HepG2 (cell line): ENCODE measurements at regions not wholly inside any gene's neighbourhood (a gene's known extent, or its start where the extent isn't known, plus 50 kb on each side); places are given as distances from the start of the nearest gene placed in this dataset.
"Not testable (repeated sequence)": the region's sequence is repeated elsewhere in the genome, so short reads cannot be mapped to it uniquely, and the experiment has no call there.

Experiments used
- NFATC3 ChIP-seq: sonication (generic); formaldehyde crosslinking; IDR thresholded peaks from 2 replicates; pipeline ENCODE4 v1.5.1; 2020; ENCODE audit warnings: mild to moderate bottlenecking, missing genetic modification reagents
- SUZ12 ChIP-seq: fragments of 150-350 bp; IDR thresholded peaks from 2 replicates; pipeline ENCODE4 v1.6.1; 2014; ENCODE audit warnings: low read depth, low read length
- TCF7 ChIP-seq: sonication (generic); IDR thresholded peaks from 2 replicates; pipeline ENCODE4 v1.6.1; 2016; ENCODE audit warnings: antibody characterized with exemption, low read depth
- ZKSCAN8 ChIP-seq: IDR thresholded peaks from 2 replicates; pipeline ENCODE4 v1.6.1; 2016; ENCODE audit warnings: borderline replicate concordance, missing genetic modification reagents, missing compliant biosample characterization
- TF ChIP-seq, protein P1 (sequence below), 2 experiments: sonication (generic) in 1 of 2; formaldehyde crosslinking in 1 of 2; IDR thresholded peaks; 2 replicates each; pipeline versions ENCODE4 v1.5.1 to v1.6.1; 2011 to 2020; ENCODE audit warnings: borderline replicate concordance in 1 of 2, low read depth in 1 of 2, low read length in 1 of 2, mild to moderate bottlenecking in 1 of 2, missing genetic modification reagents in 1 of 2, moderate library complexity in 1 of 2
- TF ChIP-seq, protein P2 (sequence below): sonication (generic); formaldehyde crosslinking; IDR thresholded peaks from 2 replicates; pipeline ENCODE4 v1.5.0; 2020; ENCODE audit warnings: mild to moderate bottlenecking, missing genetic modification reagents, moderate library complexity
- TF ChIP-seq, protein P3 (sequence below): sonication (generic); formaldehyde crosslinking; IDR thresholded peaks from 2 replicates; pipeline ENCODE4 v1.4.0; 2020; ENCODE audit warnings: low read depth, mild to moderate bottlenecking, missing genetic modification reagents
- TF ChIP-seq, protein P4 (sequence below): sonication (generic); formaldehyde crosslinking; IDR thresholded peaks from 2 replicates; pipeline ENCODE4 v1.5.1; 2020; ENCODE audit warnings: mild to moderate bottlenecking, missing genetic modification reagents, moderate library complexity

DNA sequence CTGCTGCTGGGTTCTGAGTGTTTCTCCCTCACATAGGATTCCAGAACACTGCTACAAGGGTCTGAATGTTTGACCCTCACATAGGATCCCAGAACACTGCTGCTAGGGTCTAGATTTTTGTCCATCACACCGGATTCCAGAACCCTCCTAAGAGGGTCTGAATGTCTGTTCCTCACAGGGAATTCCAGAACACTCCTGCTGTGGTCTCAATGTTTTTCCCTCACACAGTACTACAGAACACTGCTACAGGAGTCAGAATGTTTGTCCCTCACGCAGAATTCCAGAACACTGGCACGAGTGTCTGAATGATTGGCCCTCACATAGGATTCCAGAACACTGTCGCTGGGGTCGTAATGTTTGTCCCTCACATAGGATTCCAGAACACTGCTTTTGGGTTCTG is 221.6 kb downstream of the FOXD4L6 start:
- not testable (repeated sequence) for TF ChIP-seq ZKSCAN8 (CRISPR knock-in tag); SUZ12; NFATC3 (CRISPR knock-in tag); TCF7
- TF ChIP-seq, protein P1, sequence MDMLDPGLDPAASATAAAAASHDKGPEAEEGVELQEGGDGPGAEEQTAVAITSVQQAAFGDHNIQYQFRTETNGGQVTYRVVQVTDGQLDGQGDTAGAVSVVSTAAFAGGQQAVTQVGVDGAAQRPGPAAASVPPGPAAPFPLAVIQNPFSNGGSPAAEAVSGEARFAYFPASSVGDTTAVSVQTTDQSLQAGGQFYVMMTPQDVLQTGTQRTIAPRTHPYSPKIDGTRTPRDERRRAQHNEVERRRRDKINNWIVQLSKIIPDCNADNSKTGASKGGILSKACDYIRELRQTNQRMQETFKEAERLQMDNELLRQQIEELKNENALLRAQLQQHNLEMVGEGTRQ (IDR thresholded peaks at IDR 0.05; ENCODE audit: low read depth, low read length): not testable (repeated sequence)
- TF ChIP-seq, protein P1 (CRISPR knock-in tag; IDR thresholded peaks at IDR 0.05; ENCODE audit: borderline replicate concordance): not testable (repeated sequence)
- TF ChIP-seq, protein P2, sequence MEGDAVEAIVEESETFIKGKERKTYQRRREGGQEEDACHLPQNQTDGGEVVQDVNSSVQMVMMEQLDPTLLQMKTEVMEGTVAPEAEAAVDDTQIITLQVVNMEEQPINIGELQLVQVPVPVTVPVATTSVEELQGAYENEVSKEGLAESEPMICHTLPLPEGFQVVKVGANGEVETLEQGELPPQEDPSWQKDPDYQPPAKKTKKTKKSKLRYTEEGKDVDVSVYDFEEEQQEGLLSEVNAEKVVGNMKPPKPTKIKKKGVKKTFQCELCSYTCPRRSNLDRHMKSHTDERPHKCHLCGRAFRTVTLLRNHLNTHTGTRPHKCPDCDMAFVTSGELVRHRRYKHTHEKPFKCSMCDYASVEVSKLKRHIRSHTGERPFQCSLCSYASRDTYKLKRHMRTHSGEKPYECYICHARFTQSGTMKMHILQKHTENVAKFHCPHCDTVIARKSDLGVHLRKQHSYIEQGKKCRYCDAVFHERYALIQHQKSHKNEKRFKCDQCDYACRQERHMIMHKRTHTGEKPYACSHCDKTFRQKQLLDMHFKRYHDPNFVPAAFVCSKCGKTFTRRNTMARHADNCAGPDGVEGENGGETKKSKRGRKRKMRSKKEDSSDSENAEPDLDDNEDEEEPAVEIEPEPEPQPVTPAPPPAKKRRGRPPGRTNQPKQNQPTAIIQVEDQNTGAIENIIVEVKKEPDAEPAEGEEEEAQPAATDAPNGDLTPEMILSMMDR (CRISPR knock-in tag): not testable (repeated sequence)
- TF ChIP-seq, protein P3, sequence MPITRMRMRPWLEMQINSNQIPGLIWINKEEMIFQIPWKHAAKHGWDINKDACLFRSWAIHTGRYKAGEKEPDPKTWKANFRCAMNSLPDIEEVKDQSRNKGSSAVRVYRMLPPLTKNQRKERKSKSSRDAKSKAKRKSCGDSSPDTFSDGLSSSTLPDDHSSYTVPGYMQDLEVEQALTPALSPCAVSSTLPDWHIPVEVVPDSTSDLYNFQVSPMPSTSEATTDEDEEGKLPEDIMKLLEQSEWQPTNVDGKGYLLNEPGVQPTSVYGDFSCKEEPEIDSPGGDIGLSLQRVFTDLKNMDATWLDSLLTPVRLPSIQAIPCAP (CRISPR knock-in tag): not testable (repeated sequence)
- TF ChIP-seq, protein P4, sequence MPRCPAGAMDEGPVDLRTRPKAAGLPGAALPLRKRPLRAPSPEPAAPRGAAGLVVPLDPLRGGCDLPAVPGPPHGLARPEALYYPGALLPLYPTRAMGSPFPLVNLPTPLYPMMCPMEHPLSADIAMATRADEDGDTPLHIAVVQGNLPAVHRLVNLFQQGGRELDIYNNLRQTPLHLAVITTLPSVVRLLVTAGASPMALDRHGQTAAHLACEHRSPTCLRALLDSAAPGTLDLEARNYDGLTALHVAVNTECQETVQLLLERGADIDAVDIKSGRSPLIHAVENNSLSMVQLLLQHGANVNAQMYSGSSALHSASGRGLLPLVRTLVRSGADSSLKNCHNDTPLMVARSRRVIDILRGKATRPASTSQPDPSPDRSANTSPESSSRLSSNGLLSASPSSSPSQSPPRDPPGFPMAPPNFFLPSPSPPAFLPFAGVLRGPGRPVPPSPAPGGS (CRISPR knock-in tag): not testable (repeated sequence)
